Mesothelial cell of epicardium (in vitro differentiated cells): ENCODE measurements at regions not wholly inside any gene's neighbourhood (a gene's known extent, or its start where the extent isn't known, plus 50 kb on each side); places are given as distances from the start of the nearest gene placed in this dataset.

ENCODE experiments used
- DNase-seq, 2 experiments: peaks; one replicate each; pipeline ENCODE4 v3.0.0; 2021; ENCODE audit warnings: low spot score in 2 of 2; ENCODE audit not compliant: unreplicated experiment in 2 of 2
- H3K27ac Mint-ChIP-seq: 2 replicates; pipeline ENCODE4 v1.8.0; 2021; ENCODE audit warnings: mixed read lengths
- H3K27me3 Mint-ChIP-seq: 2 replicates; pipeline ENCODE4 v1.8.0; 2021; ENCODE audit warnings: low read depth, mixed read lengths
- H3K36me3 Mint-ChIP-seq: 2 replicates; pipeline ENCODE4 v1.8.0; 2021; ENCODE audit warnings: mixed read lengths
- H3K4me1 Mint-ChIP-seq: 2 replicates; pipeline ENCODE4 v1.8.0; 2021; ENCODE audit warnings: mixed read lengths
- H3K4me3 Mint-ChIP-seq: 2 replicates; pipeline ENCODE4 v1.8.0; 2021; ENCODE audit warnings: mild to moderate bottlenecking, moderate library complexity, mixed read lengths
- H3K9me3 Mint-ChIP-seq: 2 replicates; pipeline ENCODE4 v1.8.0; 2021; ENCODE audit warnings: mixed read lengths
- CTCF ChIP-seq: fragments of 200-600 bp; sonication (generic); IDR thresholded peaks from one replicate; pipeline ENCODE4 v1.5.0; 2021; ENCODE audit warnings: antibody characterized with exemption; ENCODE audit not compliant: unreplicated experiment

GRCh38 chr10:121071901-121072300 is 220.7 kb downstream of the WDR11 start:
- DNase-seq = no peak
- Mint-ChIP-seq H3K27me3 (no peaks in the 10 kb centered on the region), H3K4me1 (peaks cover 38% of the 10 kb centered on the region), H3K9me3 (peaks cover 3% of the 10 kb centered on the region), H3K36me3 (no peaks in the 10 kb centered on the region), H3K4me3 (no peak overlapping the region), H3K27ac (peak overlapping the region; percentile 88)
- TF ChIP-seq CTCF = no peak

GRCh38 chr10:121073728-121074127 is 222.6 kb downstream of the WDR11 start:
- Mint-ChIP-seq H3K27ac (no peak overlapping the region), H3K36me3 (no peaks in the 10 kb centered on the region), H3K4me3 (no peak overlapping the region), H3K9me3 (no peaks in the 10 kb centered on the region), H3K4me1 (peaks cover 57% of the 10 kb centered on the region), H3K27me3 (no peaks in the 10 kb centered on the region)
- DNase-seq = no peak
- no peak for TF ChIP-seq CTCF

- H3K27ac Mint-ChIP-seq = peak overlapping the region; percentile 93
- no peak overlapping the region for H3K4me3 Mint-ChIP-seq
- H3K27me3 Mint-ChIP-seq = no peaks in the 10 kb centered on the region
- H3K4me1 Mint-ChIP-seq = peaks cover 62% of the 10 kb centered on the region
- no peak for TF ChIP-seq CTCF
- DNase-seq = no peak
- H3K9me3 Mint-ChIP-seq = no peaks in the 10 kb centered on the region
- H3K36me3 Mint-ChIP-seq = no peaks in the 10 kb centered on the region
These were observed 225.9 kb downstream of the WDR11 start for GRCh38 chr10:121076776-121077715.

GRCh38 chr10:121078036-121078435 is 226.9 kb downstream of the WDR11 start:
- DNase-seq = no peak
- peak overlapping the region; percentile 93 for H3K27ac Mint-ChIP-seq
- peaks cover 60% of the 10 kb centered on the region for H3K4me1 Mint-ChIP-seq
- no peaks in the 10 kb centered on the region for H3K36me3 Mint-ChIP-seq
- no peaks in the 10 kb centered on the region for H3K27me3 Mint-ChIP-seq
- no peak overlapping the region for H3K4me3 Mint-ChIP-seq
- H3K9me3 Mint-ChIP-seq = no peaks in the 10 kb centered on the region
- no peak for TF ChIP-seq CTCF

GRCh38 chr10:121078672-121079102 is 227.5 kb downstream of the WDR11 start:
- Mint-ChIP-seq H3K27ac (peak overlapping the region; percentile 93), H3K36me3 (no peaks in the 10 kb centered on the region), H3K9me3 (no peaks in the 10 kb centered on the region), H3K4me3 (no peak overlapping the region), H3K27me3 (no peaks in the 10 kb centered on the region), H3K4me1 (peaks cover 61% of the 10 kb centered on the region)
- no peak for TF ChIP-seq CTCF
- DNase-seq = peak; percentile 37 to 77
